Umbilical cord (tissue), 1 donor: ENCODE measurements at regions not wholly inside any gene's neighbourhood (a gene's known extent, or its start where the extent isn't known, plus 50 kb on each side); places are given as distances from the start of the nearest gene placed in this dataset.
A peak's percentile ranks its signal among the peaks of the same experiment; 100 is the strongest.
"Not testable (repeated sequence)": the region's sequence is repeated elsewhere in the genome, so short reads cannot be mapped to it uniquely, and the experiment has no call there.

ENCODE experiments used
- DNase-seq: peaks from one replicate; pipeline ENCODE4 v3.0.0-alpha.2; 2015; ENCODE audit warnings: low spot score

- DNase-seq = no peak
Measured at GRCh38 chr17:62322313-62322712, 58.0 kb upstream of the EFCAB3 start.

- peak; percentile 6 for DNase-seq
Measured at GRCh38 chr17:62321451-62321850, 58.9 kb upstream of the EFCAB3 start.

GRCh38 chr17:62319846-62320245, 60.5 kb upstream of the EFCAB3 start:
- DNase-seq = no peak

GRCh38 chr17:62309396-62309795, 71.0 kb upstream of the EFCAB3 start:
- DNase-seq = no peak

GRCh38 chr17:62307196-62307595, 73.2 kb upstream of the EFCAB3 start:
- no peak for DNase-seq

GRCh38 chr17:62303476-62303875, 76.9 kb upstream of the EFCAB3 start:
- no peak for DNase-seq

- DNase-seq = no peak
Measured at GRCh38 chr17:62300697-62301096, 79.7 kb upstream of the EFCAB3 start.

- DNase-seq = not testable (repeated sequence)
Measured at GRCh38 chr17:62275290-62275689, 105.1 kb upstream of the EFCAB3 start.

GRCh38 chr17:62268361-62268760, 112.0 kb upstream of the EFCAB3 start:
- DNase-seq = not testable (repeated sequence)

- not testable (repeated sequence) for DNase-seq
Measured at GRCh38 chr17:62264974-62265373, 115.4 kb upstream of the EFCAB3 start.

GRCh38 chr17:62255791-62256190, 124.6 kb upstream of the EFCAB3 start:
- DNase-seq = peak; percentile 31

GRCh38 chr17:62242076-62242475, 138.3 kb upstream of the EFCAB3 start:
- DNase-seq = peak; percentile 19

- DNase-seq = not testable (repeated sequence)
Measured at GRCh38 chr17:62239569-62239968, 140.8 kb upstream of the EFCAB3 start.

- not testable (repeated sequence) for DNase-seq
Measured at GRCh38 chr17:62238551-62239338, 141.6 kb upstream of the EFCAB3 start.

GRCh38 chr17:62233822-62234481, 146.4 kb upstream of the EFCAB3 start:
- DNase-seq = not testable (repeated sequence)

- DNase-seq = not testable (repeated sequence)
Measured at GRCh38 chr17:62231293-62231692, 149.1 kb upstream of the EFCAB3 start.

GRCh38 chr17:62226610-62227240, 153.6 kb upstream of the EFCAB3 start:
- DNase-seq = not testable (repeated sequence)

- not testable (repeated sequence) for DNase-seq
Measured at GRCh38 chr17:62223585-62223984, 156.8 kb upstream of the EFCAB3 start.

- DNase-seq = no peak
Measured at GRCh38 chr17:62219221-62219899, 154.3 kb upstream of the MED13 start.

GRCh38 chr17:62216847-62217246, 151.8 kb upstream of the MED13 start:
- DNase-seq = no peak

GRCh38 chr17:62215891-62216290, 150.8 kb upstream of the MED13 start:
- not testable (repeated sequence) for DNase-seq

GRCh38 chr17:62206550-62206949, 141.5 kb upstream of the MED13 start:
- DNase-seq = no peak
